Activated CD8-positive, alpha-beta T cell treated with anti-CD3 and anti-CD28 coated beads for 36 hours (primary cell): ENCODE measurements at regions not wholly inside any gene's neighbourhood (a gene's known extent, or its start where the extent isn't known, plus 50 kb on each side); places are given as distances from the start of the nearest gene placed in this dataset.

Experiments used
- ATAC-seq: fragments of 200-7000 bp; cut with Tn5 transposase; one replicate; pipeline ENCODE4 v1.10.0; 2021; ENCODE audit warnings: mild to moderate bottlenecking, moderate library complexity
- CTCF ChIA-PET: fragments of 350-600 bp; sonication (Branson Sonifier 250); formaldehyde crosslinking; loops from one replicate; lab custom pipeline; 2021; ENCODE audit warnings: antibody characterized with exemption; lab: Charles Lee
- POLR2A ChIA-PET: fragments of 350-600 bp; sonication (Branson Sonifier 250); formaldehyde crosslinking; loops from one replicate; lab custom pipeline; 2021; ENCODE audit warnings: antibody characterized with exemption; lab: Charles Lee
- DNase-seq: peaks from one replicate; pipeline ENCODE4 v3.0.0-alpha.2; 2020
- H3K27ac Mint-ChIP-seq: one replicate; pipeline ENCODE4 v1.8.0; 2021; ENCODE audit warnings: mild to moderate bottlenecking, mixed read lengths
- H3K27me3 Mint-ChIP-seq: one replicate; pipeline ENCODE4 v1.8.0; 2021; ENCODE audit warnings: mixed read lengths
- H3K36me3 Mint-ChIP-seq: one replicate; pipeline ENCODE4 v1.8.0; 2021; ENCODE audit warnings: low read depth, mixed read lengths
- H3K4me1 Mint-ChIP-seq: one replicate; pipeline ENCODE4 v1.8.0; 2021; ENCODE audit warnings: low read depth, mixed read lengths
- H3K4me3 Mint-ChIP-seq: one replicate; pipeline ENCODE4 v1.8.0; 2021; ENCODE audit warnings: mild to moderate bottlenecking, moderate library complexity, mixed read lengths
- H3K9me3 Mint-ChIP-seq: one replicate; pipeline ENCODE4 v1.8.0; 2021; ENCODE audit warnings: mixed read lengths
- intact Hi-C: fragments of 100-400 bp; cut with micrococcal nuclease; formaldehyde crosslinking; loops from one replicate; pipeline ENCODE4 v1.10.0; 2022
- TF ChIP-seq, protein P1 (sequence below): fragments of 200-600 bp; IDR thresholded peaks from one replicate; pipeline ENCODE4 v1.8.0; 2022; ENCODE audit warnings: antibody characterized with exemption, mild to moderate bottlenecking

DNA sequence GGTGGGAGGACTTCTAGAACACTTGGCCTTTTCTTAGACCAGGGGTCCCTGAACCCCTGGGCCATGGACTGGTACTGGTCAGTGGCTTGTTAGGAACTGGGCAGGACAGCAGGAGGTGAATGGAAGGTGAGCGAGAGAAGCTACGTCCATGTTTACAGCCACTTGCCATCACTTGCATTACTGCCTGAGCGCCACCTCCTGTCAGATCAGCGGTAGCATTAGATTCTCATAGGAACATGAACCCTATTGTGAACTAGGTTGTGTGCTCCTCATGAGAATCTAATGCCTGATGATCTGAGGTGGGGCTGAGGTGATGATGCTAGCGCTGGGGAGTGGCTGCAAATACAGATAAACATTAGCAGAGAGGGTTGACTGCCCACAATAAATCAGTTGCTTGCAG lies 100.9 kb upstream of the IGFBP7 start:
- Mint-ChIP-seq H3K9me3 (no peaks in the 10 kb centered on the region), H3K27me3 (peaks cover 3% of the 10 kb centered on the region), H3K4me3 (no peak overlapping the region), H3K27ac (no peak overlapping the region), H3K4me1 (no peaks in the 10 kb centered on the region), H3K36me3 (no peaks in the 10 kb centered on the region)
- POLR2A ChIA-PET: no interaction called here
- ATAC-seq (no peak), DNase-seq (no peak)
- TF ChIP-seq, protein P1, sequence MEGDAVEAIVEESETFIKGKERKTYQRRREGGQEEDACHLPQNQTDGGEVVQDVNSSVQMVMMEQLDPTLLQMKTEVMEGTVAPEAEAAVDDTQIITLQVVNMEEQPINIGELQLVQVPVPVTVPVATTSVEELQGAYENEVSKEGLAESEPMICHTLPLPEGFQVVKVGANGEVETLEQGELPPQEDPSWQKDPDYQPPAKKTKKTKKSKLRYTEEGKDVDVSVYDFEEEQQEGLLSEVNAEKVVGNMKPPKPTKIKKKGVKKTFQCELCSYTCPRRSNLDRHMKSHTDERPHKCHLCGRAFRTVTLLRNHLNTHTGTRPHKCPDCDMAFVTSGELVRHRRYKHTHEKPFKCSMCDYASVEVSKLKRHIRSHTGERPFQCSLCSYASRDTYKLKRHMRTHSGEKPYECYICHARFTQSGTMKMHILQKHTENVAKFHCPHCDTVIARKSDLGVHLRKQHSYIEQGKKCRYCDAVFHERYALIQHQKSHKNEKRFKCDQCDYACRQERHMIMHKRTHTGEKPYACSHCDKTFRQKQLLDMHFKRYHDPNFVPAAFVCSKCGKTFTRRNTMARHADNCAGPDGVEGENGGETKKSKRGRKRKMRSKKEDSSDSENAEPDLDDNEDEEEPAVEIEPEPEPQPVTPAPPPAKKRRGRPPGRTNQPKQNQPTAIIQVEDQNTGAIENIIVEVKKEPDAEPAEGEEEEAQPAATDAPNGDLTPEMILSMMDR: no peak
- intact Hi-C loops: no loop called here
- CTCF ChIA-PET: interaction anchor here (1.1 kb wide), 1 partner anchor 10 kb away, joined by 3 read pairs; no protein-coding TSS in a partner anchor

DNA sequence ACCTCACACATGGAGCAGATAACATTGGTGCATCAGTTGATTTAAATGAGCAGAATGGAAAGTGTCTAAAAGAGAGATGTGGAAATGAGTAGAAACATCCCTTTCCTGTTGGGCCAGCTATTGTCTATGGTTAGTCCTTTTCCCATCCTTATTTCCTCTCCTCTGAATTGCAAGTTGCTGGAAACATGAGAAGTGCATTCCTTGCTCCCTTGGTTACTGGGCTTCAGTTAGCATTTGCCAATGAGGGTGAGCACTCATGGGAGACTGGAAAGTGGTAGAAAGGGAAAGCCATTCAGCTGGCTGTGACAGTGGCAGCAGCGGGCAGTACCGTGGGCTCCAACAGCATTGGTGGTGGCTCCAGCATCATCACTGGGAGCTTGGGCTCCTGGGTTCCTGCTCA lies 96.0 kb upstream of the IGFBP7 start:
- peaks cover 3% of the 10 kb centered on the region for H3K27me3 Mint-ChIP-seq
- H3K4me3 Mint-ChIP-seq: no peak overlapping the region
- DNase-seq (no peak), ATAC-seq (no peak)
- H3K4me1 Mint-ChIP-seq: no peaks in the 10 kb centered on the region
- no peaks in the 10 kb centered on the region for H3K9me3 Mint-ChIP-seq
- ChIA-PET POLR2A (no interaction called here), CTCF (interaction anchor here (1.0 to 3.0 kb wide), 3 partner anchors 13 to 42 kb away, joined by 3 to 15 read pairs (median 10); no protein-coding TSS in a partner anchor)
- no peaks in the 10 kb centered on the region for H3K36me3 Mint-ChIP-seq
- TF ChIP-seq, protein P1: no peak
- intact Hi-C loops: no loop called here
- no peak overlapping the region for H3K27ac Mint-ChIP-seq

DNA sequence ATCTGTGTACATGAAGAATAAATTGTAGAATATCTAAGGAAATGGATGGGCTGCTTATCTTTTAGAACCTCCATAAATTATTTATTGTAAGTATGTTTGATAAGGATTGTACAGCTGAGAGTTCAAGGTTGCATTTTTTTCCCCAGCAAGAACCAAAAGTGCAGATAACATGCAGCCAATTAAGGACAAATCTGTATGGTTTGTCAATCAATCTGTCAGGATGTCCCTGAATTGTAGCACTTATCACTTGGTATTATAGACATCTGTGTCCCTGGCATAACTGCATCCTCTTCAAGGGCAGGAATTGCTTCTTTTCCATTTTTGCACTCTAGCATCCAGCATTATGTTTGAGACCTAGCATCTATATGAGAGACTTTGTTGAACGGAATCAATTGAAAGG lies 95.4 kb upstream of the IGFBP7 start:
- intact Hi-C loops: no loop called here
- DNase-seq: no peak
- ATAC-seq: no peak
- TF ChIP-seq, protein P1: no peak
- Mint-ChIP-seq H3K4me1 (no peaks in the 10 kb centered on the region), H3K9me3 (no peaks in the 10 kb centered on the region), H3K27ac (no peak overlapping the region), H3K27me3 (no peaks in the 10 kb centered on the region), H3K4me3 (no peak overlapping the region), H3K36me3 (no peaks in the 10 kb centered on the region)
- POLR2A ChIA-PET: no interaction called here
- CTCF ChIA-PET: interaction anchor here (1.0 to 3.0 kb wide), 3 partner anchors 13 to 42 kb away, joined by 3 to 15 read pairs (median 10); no protein-coding TSS in a partner anchor

DNA sequence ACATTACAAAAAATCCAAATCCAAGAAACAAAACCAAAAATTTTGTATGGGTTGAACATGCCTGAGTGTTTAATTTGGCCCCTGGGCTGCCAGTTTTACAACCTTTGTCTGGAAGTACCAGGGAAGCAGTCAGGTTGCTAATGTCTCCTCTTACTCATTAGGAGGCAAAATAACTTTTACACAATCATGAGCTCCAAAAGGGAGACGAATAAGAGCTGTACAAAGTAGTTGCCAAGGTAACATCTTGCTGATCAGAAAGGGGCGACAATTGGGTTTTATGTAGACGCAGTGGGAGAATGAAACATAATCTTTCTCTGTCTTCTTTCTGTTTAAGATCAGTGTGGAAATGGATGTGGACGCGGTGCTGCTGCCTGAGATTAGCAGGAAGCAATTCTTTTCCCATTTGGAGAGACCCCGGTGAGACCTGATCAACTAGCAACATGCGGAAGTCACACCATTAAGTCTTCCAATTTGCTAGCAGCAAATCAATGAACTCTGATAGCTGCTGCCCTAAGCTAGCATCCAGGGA lies 90.7 kb upstream of the IGFBP7 start:
- POLR2A ChIA-PET: no interaction called here
- Mint-ChIP-seq H3K27ac (no peak overlapping the region), H3K36me3 (no peaks in the 10 kb centered on the region), H3K27me3 (peaks cover 10% of the 10 kb centered on the region), H3K9me3 (no peaks in the 10 kb centered on the region), H3K4me1 (no peaks in the 10 kb centered on the region), H3K4me3 (no peak overlapping the region)
- DNase-seq (no peak), ATAC-seq (no peak)
- CTCF ChIA-PET: interaction anchor here (0.9 to 3.8 kb wide), 3 partner anchors 10 to 37 kb away, joined by 3 to 21 read pairs (median 18); no protein-coding TSS in a partner anchor
- TF ChIP-seq, protein P1: no peak
- intact Hi-C loops: no loop called here

DNA sequence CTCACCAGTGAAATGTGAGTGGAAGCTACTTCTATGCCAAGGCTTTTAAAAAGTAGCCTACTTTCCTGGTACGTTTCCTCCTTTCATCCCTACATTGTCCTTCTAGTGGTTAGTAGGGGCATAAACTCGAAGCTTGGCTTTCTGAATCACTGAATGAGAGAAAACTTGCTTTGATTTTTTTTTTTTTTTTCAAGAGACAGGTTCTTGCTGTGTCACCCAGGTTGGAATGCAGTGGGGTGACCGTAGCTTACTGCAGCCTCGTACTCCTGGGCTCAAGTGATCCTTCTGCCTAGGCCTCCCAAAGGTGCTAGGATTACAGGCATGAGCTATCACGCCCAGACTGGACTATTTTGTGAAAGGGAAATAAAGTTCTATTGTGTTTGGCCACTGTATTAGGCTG lies 89.1 kb upstream of the IGFBP7 start:
- intact Hi-C loops: no loop called here
- H3K27me3 Mint-ChIP-seq: peaks cover 15% of the 10 kb centered on the region
- H3K4me1 Mint-ChIP-seq: no peaks in the 10 kb centered on the region
- H3K27ac Mint-ChIP-seq: no peak overlapping the region
- no peaks in the 10 kb centered on the region for H3K9me3 Mint-ChIP-seq
- ChIA-PET POLR2A (no interaction called here), CTCF (interaction anchor here (1.4 to 2.7 kb wide), 2 partner anchors 8 to 35 kb away, joined by 6 to 18 read pairs; no protein-coding TSS in a partner anchor)
- no peak overlapping the region for H3K4me3 Mint-ChIP-seq
- ATAC-seq (no peak), DNase-seq (no peak)
- TF ChIP-seq, protein P1: no peak
- H3K36me3 Mint-ChIP-seq: no peaks in the 10 kb centered on the region
